Astrocyte of the cerebellum (primary cell): ENCODE measurements at regions not wholly inside any gene's neighbourhood (a gene's known extent, or its start where the extent isn't known, plus 50 kb on each side); places are given as distances from the start of the nearest gene placed in this dataset.
"Not testable (repeated sequence)": the region's sequence is repeated elsewhere in the genome, so short reads cannot be mapped to it uniquely, and the experiment has no call there.

Experiments
- DNase-seq: peaks from one replicate; pipeline ENCODE4 v3.0.0-alpha.2; 2011; ENCODE audit warnings: low read depth
- H3K4me3 ChIP-seq: 2 replicates; pipeline ENCODE4 v1.5.1; 2011; ENCODE audit warnings: mild to moderate bottlenecking, low read depth, low read length, moderate library complexity
- CTCF ChIP-seq: IDR thresholded peaks from 2 replicates; pipeline ENCODE4 v1.5.1; 2012; ENCODE audit warnings: low read length, low read depth, moderate library complexity, mild to moderate bottlenecking; ENCODE audit errors: missing control alignments
- in situ Hi-C: cut with HindIII; loops from 2 replicates; pipeline ENCODE4 v1.10.0; 2017; ENCODE audit warnings: low sequenced_read_pairs

GRCh38 chrX:40920351-40920750, 164.9 kb upstream of the USP9X start:
- no peak for DNase-seq
- in situ Hi-C loops, result no loop called here
- TF ChIP-seq CTCF, result no peak
- H3K4me3 ChIP-seq, result no peak overlapping the region

- peak; percentile 45 for DNase-seq
- peak; percentile 37 for TF ChIP-seq CTCF
- in situ Hi-C loops, result no loop called here
- no peak overlapping the region for H3K4me3 ChIP-seq
These were observed 162.9 kb upstream of the USP9X start for GRCh38 chrX:40922307-40922706.

GRCh38 chrX:40926739-40927427, 158.4 kb upstream of the USP9X start:
- in situ Hi-C loops, H3K4me3 ChIP-seq, DNase-seq: not testable (repeated sequence)

GRCh38 chrX:40928076-40928475, 157.2 kb upstream of the USP9X start:
- no peak for DNase-seq
- no peak for TF ChIP-seq CTCF
- in situ Hi-C loops, result no loop called here
- no peak overlapping the region for H3K4me3 ChIP-seq

- H3K4me3 ChIP-seq, result no peak overlapping the region
- DNase-seq, result no peak
- no peak for TF ChIP-seq CTCF
- in situ Hi-C loops, result no loop called here
These were observed 153.3 kb upstream of the USP9X start for GRCh38 chrX:40931921-40932320.

- in situ Hi-C loops, result no loop called here
- TF ChIP-seq CTCF, result no peak
- peak overlapping the region; percentile 1 for H3K4me3 ChIP-seq
- peak; percentile 36 for DNase-seq
These were observed 152.0 kb upstream of the USP9X start for GRCh38 chrX:40933132-40933705.

GRCh38 chrX:40933706-40934425, 151.4 kb upstream of the USP9X start:
- peak overlapping the region; percentile 1 for H3K4me3 ChIP-seq
- TF ChIP-seq CTCF, result no peak
- in situ Hi-C loops, result no loop called here
- DNase-seq, result peak; percentile 38
